HCT116 (cell line): ENCODE measurements at regions not wholly inside any gene's neighbourhood (a gene's known extent, or its start where the extent isn't known, plus 50 kb on each side); places are given as distances from the start of the nearest gene placed in this dataset.

Experiments used
- CBX3 ChIP-seq: IDR thresholded peaks from 2 replicates; pipeline ENCODE4 v1.6.1; 2012; ENCODE audit warnings: low read depth
- CEBPB ChIP-seq: IDR thresholded peaks from 2 replicates; pipeline ENCODE4 v1.6.1; 2012; ENCODE audit warnings: low read depth
- ELF1 ChIP-seq: IDR thresholded peaks from 2 replicates; pipeline ENCODE4 v1.6.1; 2012; ENCODE audit warnings: low read depth, borderline replicate concordance
- EZH2 ChIP-seq: fragments of 200-600 bp; sonication (generic); IDR thresholded peaks from 2 replicates; pipeline ENCODE4 v1.6.1; 2017; ENCODE audit warnings: antibody characterized with exemption, mixed run types
- POLR2A ChIP-seq: IDR thresholded peaks from 2 replicates; pipeline ENCODE4 v1.7.0; 2011; ENCODE audit warnings: borderline replicate concordance; ENCODE audit not compliant: insufficient read depth, insufficient read length; ENCODE audit errors: extremely low read depth
- POLR2AphosphoS5 ChIP-seq: IDR thresholded peaks from 2 replicates; pipeline ENCODE4 v1.6.1; 2011; ENCODE audit warnings: mild to moderate bottlenecking, low read depth, low read length, moderate library complexity
- TCF7L2 ChIP-seq: IDR thresholded peaks from 2 replicates; pipeline ENCODE4 v1.7.0; 2011; ENCODE audit warnings: borderline replicate concordance, inconsistent platforms; ENCODE audit not compliant: insufficient read depth, insufficient read length; ENCODE audit errors: extremely low read depth
- ZFX ChIP-seq: fragments of 450-650 bp; IDR thresholded peaks from 2 replicates; pipeline ENCODE4 v1.6.1; 2017
- TF ChIP-seq, protein P1 (sequence below), 3 experiments: fragments of 200-600 bp in 1 of 3; sonication (generic) in 1 of 3; IDR thresholded peaks in 2 of 3; conservative IDR thresholded peaks in 1 of 3; 2 replicates each; pipeline ENCODE4 v1.5.1; 2012 to 2017; ENCODE audit warnings: low read depth in 2 of 3, low read length in 2 of 3, antibody characterized with exemption in 1 of 3, borderline replicate concordance in 1 of 3, control low read depth in 1 of 3, mild to moderate bottlenecking in 1 of 3, mixed read lengths in 1 of 3, mixed run types in 1 of 3, moderate library complexity in 1 of 3; ENCODE audit not compliant: insufficient read depth in 1 of 3
- TF ChIP-seq, protein P2 (sequence below): IDR thresholded peaks from 2 replicates; pipeline ENCODE4 v1.6.1; 2012; ENCODE audit warnings: low read depth
- TF ChIP-seq, protein P3 (sequence below): IDR thresholded peaks from 2 replicates; pipeline ENCODE4 v1.6.1; 2011; ENCODE audit warnings: mild to moderate bottlenecking, low read length, moderate library complexity; ENCODE audit not compliant: insufficient replicate concordance; ENCODE audit errors: extremely low read depth

DNA sequence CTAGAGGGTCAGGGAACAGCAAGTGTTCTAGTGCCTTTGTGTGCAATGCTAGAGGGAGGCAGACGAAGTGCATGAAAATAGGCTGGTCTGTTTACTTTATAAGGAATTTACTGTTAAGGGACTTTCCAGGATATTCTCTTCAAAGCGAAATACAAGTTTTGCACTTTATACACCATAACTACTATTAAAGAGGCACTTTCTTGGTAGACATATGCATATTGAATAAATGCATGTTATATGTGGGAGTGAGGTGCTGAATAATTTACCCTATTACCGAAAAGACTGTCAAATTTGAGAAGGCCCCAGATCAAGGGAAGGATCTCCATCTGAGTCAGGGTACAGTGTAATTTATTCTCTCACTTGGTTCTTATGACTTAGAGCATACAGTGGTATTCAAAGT lies 310.5 kb downstream of the S1PR1 start:
- TF ChIP-seq, protein P1, sequence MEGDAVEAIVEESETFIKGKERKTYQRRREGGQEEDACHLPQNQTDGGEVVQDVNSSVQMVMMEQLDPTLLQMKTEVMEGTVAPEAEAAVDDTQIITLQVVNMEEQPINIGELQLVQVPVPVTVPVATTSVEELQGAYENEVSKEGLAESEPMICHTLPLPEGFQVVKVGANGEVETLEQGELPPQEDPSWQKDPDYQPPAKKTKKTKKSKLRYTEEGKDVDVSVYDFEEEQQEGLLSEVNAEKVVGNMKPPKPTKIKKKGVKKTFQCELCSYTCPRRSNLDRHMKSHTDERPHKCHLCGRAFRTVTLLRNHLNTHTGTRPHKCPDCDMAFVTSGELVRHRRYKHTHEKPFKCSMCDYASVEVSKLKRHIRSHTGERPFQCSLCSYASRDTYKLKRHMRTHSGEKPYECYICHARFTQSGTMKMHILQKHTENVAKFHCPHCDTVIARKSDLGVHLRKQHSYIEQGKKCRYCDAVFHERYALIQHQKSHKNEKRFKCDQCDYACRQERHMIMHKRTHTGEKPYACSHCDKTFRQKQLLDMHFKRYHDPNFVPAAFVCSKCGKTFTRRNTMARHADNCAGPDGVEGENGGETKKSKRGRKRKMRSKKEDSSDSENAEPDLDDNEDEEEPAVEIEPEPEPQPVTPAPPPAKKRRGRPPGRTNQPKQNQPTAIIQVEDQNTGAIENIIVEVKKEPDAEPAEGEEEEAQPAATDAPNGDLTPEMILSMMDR (IDR thresholded peaks at IDR 0.05 in 2 of 3, conservative IDR thresholded peaks at IDR 0.05 in 1 of 3; ENCODE audit: borderline replicate concordance in 1 of 3, insufficient read depth in 1 of 3, low read depth in 2 of 3, low read length in 2 of 3): no peak
- TF ChIP-seq POLR2AphosphoS5: no peak
- no peak for TF ChIP-seq CBX3
- no peak for TF ChIP-seq ZFX
- no peak for TF ChIP-seq EZH2
- TF ChIP-seq CEBPB: no peak
- TF ChIP-seq, protein P2, sequence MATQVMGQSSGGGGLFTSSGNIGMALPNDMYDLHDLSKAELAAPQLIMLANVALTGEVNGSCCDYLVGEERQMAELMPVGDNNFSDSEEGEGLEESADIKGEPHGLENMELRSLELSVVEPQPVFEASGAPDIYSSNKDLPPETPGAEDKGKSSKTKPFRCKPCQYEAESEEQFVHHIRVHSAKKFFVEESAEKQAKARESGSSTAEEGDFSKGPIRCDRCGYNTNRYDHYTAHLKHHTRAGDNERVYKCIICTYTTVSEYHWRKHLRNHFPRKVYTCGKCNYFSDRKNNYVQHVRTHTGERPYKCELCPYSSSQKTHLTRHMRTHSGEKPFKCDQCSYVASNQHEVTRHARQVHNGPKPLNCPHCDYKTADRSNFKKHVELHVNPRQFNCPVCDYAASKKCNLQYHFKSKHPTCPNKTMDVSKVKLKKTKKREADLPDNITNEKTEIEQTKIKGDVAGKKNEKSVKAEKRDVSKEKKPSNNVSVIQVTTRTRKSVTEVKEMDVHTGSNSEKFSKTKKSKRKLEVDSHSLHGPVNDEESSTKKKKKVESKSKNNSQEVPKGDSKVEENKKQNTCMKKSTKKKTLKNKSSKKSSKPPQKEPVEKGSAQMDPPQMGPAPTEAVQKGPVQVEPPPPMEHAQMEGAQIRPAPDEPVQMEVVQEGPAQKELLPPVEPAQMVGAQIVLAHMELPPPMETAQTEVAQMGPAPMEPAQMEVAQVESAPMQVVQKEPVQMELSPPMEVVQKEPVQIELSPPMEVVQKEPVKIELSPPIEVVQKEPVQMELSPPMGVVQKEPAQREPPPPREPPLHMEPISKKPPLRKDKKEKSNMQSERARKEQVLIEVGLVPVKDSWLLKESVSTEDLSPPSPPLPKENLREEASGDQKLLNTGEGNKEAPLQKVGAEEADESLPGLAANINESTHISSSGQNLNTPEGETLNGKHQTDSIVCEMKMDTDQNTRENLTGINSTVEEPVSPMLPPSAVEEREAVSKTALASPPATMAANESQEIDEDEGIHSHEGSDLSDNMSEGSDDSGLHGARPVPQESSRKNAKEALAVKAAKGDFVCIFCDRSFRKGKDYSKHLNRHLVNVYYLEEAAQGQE: no peak
- TF ChIP-seq TCF7L2: no peak
- TF ChIP-seq POLR2A: no peak
- no peak for TF ChIP-seq ELF1
- TF ChIP-seq, protein P3, sequence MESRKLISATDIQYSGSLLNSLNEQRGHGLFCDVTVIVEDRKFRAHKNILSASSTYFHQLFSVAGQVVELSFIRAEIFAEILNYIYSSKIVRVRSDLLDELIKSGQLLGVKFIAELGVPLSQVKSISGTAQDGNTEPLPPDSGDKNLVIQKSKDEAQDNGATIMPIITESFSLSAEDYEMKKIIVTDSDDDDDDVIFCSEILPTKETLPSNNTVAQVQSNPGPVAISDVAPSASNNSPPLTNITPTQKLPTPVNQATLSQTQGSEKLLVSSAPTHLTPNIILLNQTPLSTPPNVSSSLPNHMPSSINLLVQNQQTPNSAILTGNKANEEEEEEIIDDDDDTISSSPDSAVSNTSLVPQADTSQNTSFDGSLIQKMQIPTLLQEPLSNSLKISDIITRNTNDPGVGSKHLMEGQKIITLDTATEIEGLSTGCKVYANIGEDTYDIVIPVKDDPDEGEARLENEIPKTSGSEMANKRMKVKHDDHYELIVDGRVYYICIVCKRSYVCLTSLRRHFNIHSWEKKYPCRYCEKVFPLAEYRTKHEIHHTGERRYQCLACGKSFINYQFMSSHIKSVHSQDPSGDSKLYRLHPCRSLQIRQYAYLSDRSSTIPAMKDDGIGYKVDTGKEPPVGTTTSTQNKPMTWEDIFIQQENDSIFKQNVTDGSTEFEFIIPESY: no peak
